ENCODE measurements at regions not wholly inside any gene's neighbourhood (a gene's known extent, or its start where the extent isn't known, plus 50 kb on each side); places are given as distances from the start of the nearest gene placed in this dataset.
"Not testable (repeated sequence)": the region's sequence is repeated elsewhere in the genome, so short reads cannot be mapped to it uniquely, and the experiment has no call there.

DNA sequence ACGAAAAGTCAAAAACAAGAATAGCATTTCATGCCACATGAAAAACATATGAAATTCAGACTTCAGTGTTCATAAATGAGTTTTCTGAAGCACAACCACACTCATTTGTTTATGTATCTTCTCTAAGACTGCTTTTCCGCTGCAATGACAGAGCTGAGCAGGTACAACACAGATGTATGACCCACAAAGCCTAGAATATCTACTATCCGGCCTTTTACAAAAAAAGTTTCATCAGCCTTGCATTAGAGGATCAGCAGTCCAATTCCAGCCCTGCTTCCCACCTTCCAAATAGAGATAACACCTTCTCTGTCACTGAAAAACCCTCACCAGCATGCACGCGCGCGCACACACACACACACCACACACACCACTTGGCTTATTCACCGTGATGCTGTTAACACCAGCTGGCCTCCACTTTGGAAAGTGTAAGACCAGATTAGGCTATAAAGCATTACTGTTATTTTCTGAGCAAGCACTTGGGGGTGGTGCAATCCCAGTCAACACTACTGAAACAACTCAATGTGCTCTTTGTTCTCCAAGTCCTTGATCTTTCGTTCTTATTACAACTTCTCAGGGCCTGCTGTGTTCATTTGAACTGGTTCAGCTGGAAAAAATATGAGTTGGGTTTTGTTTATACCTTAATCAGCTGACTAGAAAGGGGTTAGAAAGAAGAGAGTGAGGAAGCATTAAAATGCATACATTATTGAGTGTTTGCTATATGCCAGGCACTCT lies 90.0 kb downstream of the GLUL start:
- intact Hi-C loops (cut with DNase I): no loop called here
- no peak for FAIRE-seq

GRCh38 chr1:182301026-182301436 lies 90.6 kb downstream of the GLUL start:
- Histone ChIP-seq H3K9ac (ENCODE audit: low read length in 3 of 3) (no peak overlapping the region), H3K27ac (ENCODE audit: low read depth in 2 of 2, low read length in 2 of 2) (no peak overlapping the region), H3K4me3 (ENCODE audit: low read length in 3 of 3) (no peak overlapping the region), H3K27me3 (ENCODE audit: control insufficient read depth, insufficient read depth, low read length) (no peaks in the 10 kb centered on the region), H3K4me1 (ENCODE audit: control insufficient read depth in 2 of 3, insufficient read depth in 2 of 3, low read depth in 1 of 3, low read length in 3 of 3) (no peaks in the 10 kb centered on the region), H3K36me3 (ENCODE audit: control insufficient read depth in 2 of 3, insufficient read depth in 3 of 3, low read length in 3 of 3) (no peaks in the 10 kb centered on the region), H3K9me3 (ENCODE audit: control insufficient read depth in 2 of 3, insufficient read depth in 1 of 3, low read length in 3 of 3) (no peaks in the 10 kb centered on the region)
- FAIRE-seq: no peak
- intact Hi-C loops (cut with DNase I): no loop called here
- no peak for DNase-seq
- TF ChIP-seq, protein P1, sequence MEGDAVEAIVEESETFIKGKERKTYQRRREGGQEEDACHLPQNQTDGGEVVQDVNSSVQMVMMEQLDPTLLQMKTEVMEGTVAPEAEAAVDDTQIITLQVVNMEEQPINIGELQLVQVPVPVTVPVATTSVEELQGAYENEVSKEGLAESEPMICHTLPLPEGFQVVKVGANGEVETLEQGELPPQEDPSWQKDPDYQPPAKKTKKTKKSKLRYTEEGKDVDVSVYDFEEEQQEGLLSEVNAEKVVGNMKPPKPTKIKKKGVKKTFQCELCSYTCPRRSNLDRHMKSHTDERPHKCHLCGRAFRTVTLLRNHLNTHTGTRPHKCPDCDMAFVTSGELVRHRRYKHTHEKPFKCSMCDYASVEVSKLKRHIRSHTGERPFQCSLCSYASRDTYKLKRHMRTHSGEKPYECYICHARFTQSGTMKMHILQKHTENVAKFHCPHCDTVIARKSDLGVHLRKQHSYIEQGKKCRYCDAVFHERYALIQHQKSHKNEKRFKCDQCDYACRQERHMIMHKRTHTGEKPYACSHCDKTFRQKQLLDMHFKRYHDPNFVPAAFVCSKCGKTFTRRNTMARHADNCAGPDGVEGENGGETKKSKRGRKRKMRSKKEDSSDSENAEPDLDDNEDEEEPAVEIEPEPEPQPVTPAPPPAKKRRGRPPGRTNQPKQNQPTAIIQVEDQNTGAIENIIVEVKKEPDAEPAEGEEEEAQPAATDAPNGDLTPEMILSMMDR (IDR thresholded peaks at IDR 0.05; ENCODE audit: borderline replicate concordance, extremely low read depth, insufficient read depth): no peak

More for the DNA sequence above, 90.0 kb downstream of the GLUL start:
- peak in 3 of 5 donors; percentile 14 to 30 (median 29) for DNase-seq
- TF ChIP-seq, protein P1 (IDR thresholded peaks at IDR 0.05; ENCODE audit: borderline replicate concordance, extremely low read depth, insufficient read depth): no peak
- H3K4me1 ChIP-seq (ENCODE audit: control insufficient read depth in 2 of 3, insufficient read depth in 2 of 3, low read depth in 1 of 3, low read length in 3 of 3): no peaks in the 10 kb centered on the region
- no peaks in the 10 kb centered on the region for H3K27me3 ChIP-seq (ENCODE audit: control insufficient read depth, insufficient read depth, low read length)
- no peaks in the 10 kb centered on the region for H3K36me3 ChIP-seq (ENCODE audit: control insufficient read depth in 2 of 3, insufficient read depth in 3 of 3, low read length in 3 of 3)
- H3K4me3 ChIP-seq (ENCODE audit: low read length in 3 of 3): no peak overlapping the region
- H3K9ac ChIP-seq (ENCODE audit: low read length in 3 of 3): no peak overlapping the region
- no peaks in the 10 kb centered on the region for H3K9me3 ChIP-seq (ENCODE audit: control insufficient read depth in 2 of 3, insufficient read depth in 1 of 3, low read length in 3 of 3)
- H3K27ac ChIP-seq (ENCODE audit: low read depth in 2 of 2, low read length in 2 of 2): no peak overlapping the region

DNA sequence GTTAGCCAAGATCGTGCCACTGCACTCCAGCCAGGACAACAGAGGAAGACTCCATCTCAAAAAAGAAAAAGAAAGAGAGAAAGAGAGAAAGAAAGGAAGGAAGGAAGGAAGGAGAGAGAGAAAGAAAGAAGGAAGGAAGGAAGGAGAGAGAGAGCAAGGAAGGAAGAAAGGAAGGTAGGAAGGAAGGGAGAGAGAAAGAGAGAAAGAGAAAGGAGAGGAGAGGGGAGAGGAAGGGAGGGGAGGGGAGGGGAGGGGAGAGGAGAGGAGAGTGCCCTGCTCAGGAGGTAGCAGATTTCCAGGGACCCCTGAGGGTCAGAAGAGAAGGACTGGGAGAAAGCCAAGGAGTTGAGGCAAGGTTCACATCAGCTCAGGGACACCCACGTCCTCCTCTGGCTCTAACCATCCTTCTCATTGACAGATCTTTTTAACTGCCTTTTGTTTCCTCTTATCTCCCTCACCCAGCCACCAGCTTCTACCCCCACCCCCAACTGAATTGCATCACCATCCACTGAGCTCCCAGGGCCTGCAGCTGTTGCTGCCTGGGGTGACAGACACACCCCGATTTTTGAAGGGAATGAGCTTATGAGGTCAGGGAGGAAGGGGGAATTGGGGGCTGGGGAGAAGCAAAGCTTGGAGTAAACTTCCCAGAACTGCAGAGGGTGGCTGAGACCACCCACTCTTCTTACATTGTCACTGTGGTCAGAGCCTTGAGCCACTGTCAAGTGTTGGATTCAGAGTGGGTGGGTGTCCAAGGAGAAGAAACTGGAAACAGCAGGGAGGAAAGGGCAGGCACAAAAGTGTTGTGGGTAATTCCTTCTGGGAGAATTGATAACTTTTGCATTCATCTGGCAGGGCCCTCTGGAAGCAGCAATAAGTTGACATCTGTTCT lies 91.6 kb downstream of the GLUL start:
- intact Hi-C loops (cut with DNase I): no loop called here
- FAIRE-seq: no peak

DNA sequence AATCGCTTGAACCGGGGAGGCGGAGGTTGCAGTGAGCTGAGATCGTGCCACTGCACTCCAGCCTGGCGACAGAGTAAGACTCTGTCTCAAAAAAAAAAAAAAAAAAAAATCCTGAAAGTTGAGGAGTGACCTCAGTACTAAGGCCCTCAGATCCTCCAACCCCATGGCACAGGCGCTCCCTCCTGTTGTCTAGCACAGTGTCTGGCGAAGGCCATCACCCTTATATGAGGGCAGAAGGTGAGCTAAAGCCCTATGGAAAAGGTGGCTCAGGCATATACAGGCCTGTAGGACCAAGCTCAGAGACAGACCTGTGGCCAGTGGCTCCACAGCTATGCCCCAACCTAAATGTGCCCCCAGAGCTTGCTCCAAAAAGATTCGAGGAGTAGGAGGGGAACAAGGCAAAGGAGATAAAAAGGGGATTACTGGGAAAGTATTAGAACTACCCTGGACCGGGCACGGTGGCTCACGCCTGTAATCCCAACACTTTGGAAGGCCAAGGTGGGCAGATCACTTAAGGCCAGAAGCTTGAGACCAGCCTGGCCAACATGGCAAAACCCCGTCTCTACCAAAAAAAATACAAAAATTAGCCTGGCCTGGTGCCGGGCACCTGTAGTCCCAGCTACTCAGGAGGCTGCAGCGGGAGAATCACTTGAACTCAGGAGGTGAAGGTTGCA lies 92.4 kb downstream of the GLUL start:
- H3K4me1 ChIP-seq (ENCODE audit: control insufficient read depth in 2 of 3, insufficient read depth in 2 of 3, low read depth in 1 of 3, low read length in 3 of 3); H3K27ac ChIP-seq (ENCODE audit: low read depth in 2 of 2, low read length in 2 of 2); intact Hi-C loops (cut with DNase I); FAIRE-seq; DNase-seq; H3K9ac ChIP-seq (ENCODE audit: low read length in 3 of 3); H3K9me3 ChIP-seq (ENCODE audit: control insufficient read depth in 2 of 3, insufficient read depth in 1 of 3, low read length in 3 of 3); H3K36me3 ChIP-seq (ENCODE audit: control insufficient read depth in 2 of 3, insufficient read depth in 3 of 3, low read length in 3 of 3); H3K27me3 ChIP-seq (ENCODE audit: control insufficient read depth, insufficient read depth, low read length); H3K4me3 ChIP-seq (ENCODE audit: low read length in 3 of 3): not testable (repeated sequence)

More for the DNA sequence above, 91.6 kb downstream of the GLUL start:
- TF ChIP-seq, protein P1 (IDR thresholded peaks at IDR 0.05; ENCODE audit: borderline replicate concordance, extremely low read depth, insufficient read depth): no peak
- no peaks in the 10 kb centered on the region for H3K9me3 ChIP-seq (ENCODE audit: control insufficient read depth in 2 of 3, insufficient read depth in 1 of 3, low read length in 3 of 3)
- no peaks in the 10 kb centered on the region for H3K36me3 ChIP-seq (ENCODE audit: control insufficient read depth in 2 of 3, insufficient read depth in 3 of 3, low read length in 3 of 3)
- H3K4me3 ChIP-seq (ENCODE audit: low read length in 3 of 3): no peak overlapping the region
- H3K9ac ChIP-seq (ENCODE audit: low read length in 3 of 3): no peak overlapping the region
- H3K27me3 ChIP-seq (ENCODE audit: control insufficient read depth, insufficient read depth, low read length): no peaks in the 10 kb centered on the region
- H3K4me1 ChIP-seq (ENCODE audit: control insufficient read depth in 2 of 3, insufficient read depth in 2 of 3, low read depth in 1 of 3, low read length in 3 of 3): no peaks in the 10 kb centered on the region
- peak in 1 of 5 donors; percentile 9 for DNase-seq
- no peak overlapping the region for H3K27ac ChIP-seq (ENCODE audit: low read depth in 2 of 2, low read length in 2 of 2)

Measured in kidney (tissue), 13 donors.